HG02943 (cell line): ENCODE measurements at regions not wholly inside any gene's neighbourhood (a gene's known extent, or its start where the extent isn't known, plus 50 kb on each side); places are given as distances from the start of the nearest gene placed in this dataset.

ENCODE experiments used
- ATAC-seq: cut with Tn5 transposase; IDR thresholded peaks from one replicate; pipeline ENCODE4 v1.9.1; 2021; ENCODE audit warnings: mild to moderate bottlenecking, low read depth, moderate library complexity; ENCODE audit not compliant: unreplicated experiment

DNA sequence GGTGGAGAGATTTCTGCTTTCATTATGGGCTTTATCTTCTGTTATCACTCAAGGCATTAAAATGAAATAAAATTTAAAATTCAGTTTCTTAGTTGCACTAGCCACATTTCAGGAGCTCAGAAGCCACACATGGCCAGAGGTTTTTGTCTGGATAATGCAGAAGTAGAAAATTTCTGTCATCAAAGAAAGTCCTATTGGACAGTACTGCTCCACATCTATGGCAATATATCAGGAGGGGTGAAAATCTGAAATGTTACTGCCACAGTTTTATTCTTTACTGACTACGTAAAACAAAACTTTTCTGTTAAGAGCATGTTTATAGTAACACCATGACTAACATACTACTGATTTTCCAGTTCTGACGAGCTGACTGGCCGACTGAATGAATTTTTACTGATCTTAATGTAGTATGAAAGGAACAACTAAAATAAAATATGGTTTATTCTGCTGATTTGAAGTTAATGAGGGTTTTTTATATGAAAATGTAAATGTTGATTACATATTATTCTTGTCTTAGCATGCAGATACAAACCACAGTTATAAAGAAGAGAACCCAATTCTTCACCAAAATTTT is 264.0 kb upstream of the HAND2 start:
- no peak for ATAC-seq

DNA sequence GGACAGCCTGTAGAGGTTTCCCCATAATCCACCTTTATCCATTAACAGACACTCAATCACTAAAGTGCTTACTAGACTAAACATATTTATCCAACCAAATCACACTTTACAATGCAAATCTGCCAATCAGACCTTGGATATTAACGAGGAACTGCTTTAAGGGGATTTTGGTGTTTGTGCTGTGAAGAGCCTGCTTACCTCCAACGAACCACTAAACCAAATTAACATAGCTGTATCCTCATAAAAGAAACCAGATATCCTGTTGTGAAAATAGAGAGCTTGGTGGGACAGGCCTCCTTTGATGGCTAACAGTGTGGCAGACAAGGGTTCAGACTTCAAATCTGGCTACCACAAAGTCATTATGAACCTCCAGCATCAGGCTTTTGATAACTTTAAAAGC is 252.6 kb upstream of the HAND2 start:
- no peak for ATAC-seq

DNA sequence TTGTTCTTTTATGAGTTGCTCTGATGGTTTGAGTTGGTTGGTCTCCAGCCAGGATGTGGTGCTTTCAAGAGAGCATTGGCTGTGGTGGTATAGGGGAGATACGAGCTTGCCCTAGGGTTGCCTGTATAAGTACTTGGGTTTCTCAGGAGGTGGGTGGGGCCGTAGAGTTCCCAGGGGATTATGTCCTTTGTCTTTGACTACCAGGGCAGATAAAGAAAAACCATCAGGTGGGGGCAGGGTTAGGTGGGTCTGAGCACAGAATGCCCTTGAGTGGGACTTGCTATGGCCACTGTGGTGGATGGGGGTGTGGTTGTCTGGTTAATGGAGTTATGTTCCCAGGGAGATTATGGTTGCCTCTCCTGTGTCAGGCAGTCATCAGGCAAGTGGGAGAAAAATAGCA is 247.9 kb upstream of the HAND2 start:
- no peak for ATAC-seq

DNA sequence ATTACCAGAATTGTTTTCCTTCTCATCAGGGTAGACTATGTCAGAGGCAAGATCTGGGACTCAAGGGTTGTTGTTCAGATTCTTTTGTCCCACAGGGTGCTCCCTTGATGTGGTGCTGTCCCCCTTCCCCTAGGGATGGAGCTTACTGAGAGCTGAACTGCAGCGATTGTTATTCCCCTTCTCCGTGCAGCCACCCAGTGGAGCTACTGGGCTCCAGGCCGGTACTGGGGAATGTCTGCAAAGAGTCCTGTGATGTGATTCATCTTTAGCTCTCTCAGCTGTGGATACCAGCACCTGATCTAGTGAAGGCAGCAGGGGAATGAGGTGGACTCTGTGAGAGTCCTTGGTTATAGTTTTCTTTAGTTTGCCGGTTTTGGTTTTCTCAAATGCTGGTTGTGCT is 247.4 kb upstream of the HAND2 start:
- ATAC-seq: no peak

DNA sequence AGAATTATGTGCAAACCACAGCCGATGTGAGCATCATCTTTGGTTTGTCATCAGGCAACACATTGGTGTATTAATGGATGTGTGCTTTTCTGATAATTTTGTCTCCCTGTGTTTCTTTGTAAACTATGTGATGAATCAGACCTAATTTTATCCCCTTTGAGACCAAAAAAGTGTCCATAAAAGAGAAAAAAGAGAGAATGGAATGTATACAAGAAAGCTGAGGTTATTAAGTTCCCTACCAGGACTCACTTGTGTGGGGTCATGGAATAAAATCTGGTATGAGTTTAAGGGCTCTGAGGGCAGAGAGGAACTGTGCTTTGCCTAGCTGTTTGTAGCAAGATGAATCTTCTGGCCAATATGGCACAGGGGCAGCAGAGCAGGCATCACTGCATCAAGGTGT is 239.5 kb upstream of the HAND2 start:
- no peak for ATAC-seq

DNA sequence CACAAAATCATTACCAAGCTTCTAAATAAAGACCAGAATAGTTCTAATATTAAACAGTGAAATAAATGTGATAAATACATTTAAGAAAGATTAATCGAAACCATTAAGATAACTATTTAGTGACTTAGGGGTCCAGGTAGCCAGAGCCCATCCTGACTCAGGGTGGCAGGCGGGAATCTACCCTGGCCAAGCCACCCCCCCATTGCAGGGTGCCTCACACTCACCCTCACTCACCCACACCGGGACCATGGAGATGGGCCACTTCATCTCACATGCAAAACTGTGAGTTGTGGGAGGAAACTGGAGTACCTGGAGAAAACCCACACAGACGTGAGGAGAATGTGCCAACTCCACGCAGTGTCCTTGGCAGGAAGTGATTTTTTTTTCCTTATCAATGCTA is 237.6 kb upstream of the HAND2 start:
- ATAC-seq: no peak

DNA sequence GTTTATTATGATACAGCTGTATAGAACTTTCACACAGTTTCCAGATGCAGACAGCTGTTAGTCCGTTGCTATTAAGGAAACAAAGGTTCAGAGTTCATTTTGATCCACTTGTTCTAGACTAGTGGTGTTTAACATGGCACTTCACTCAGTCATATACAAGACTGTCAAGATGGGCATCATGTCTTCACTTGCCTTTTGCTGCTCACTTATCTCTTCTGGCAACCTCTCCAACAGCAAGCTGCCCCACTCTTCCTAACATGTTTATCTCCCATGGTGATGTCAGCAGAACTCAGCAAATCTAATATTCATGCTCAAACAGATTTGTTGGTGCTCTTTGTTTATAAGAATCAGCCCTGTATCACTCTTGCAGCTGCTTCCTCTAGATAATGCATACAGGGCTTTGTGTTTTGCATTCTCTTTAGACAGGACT is 236.2 kb upstream of the HAND2 start:
- ATAC-seq: no peak

DNA sequence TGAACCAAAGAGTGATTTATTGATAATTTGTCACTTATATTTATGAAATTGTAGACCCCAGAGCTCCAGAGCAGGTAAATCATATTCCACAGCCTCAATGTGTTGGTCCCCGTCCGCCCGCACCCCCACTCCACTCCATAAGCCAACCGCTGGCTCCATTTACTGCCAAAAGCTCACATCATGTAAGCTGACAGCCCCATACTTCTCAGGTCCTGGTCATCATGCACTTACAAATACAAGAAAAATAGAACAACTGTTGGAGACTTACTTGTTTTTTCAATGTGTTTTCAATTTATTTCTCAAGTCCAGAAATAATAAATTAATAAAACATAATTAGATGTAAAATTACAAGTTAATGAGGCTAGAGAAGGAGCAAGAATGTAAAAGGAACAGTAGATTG is 235.7 kb upstream of the HAND2 start:
- ATAC-seq: no peak

DNA sequence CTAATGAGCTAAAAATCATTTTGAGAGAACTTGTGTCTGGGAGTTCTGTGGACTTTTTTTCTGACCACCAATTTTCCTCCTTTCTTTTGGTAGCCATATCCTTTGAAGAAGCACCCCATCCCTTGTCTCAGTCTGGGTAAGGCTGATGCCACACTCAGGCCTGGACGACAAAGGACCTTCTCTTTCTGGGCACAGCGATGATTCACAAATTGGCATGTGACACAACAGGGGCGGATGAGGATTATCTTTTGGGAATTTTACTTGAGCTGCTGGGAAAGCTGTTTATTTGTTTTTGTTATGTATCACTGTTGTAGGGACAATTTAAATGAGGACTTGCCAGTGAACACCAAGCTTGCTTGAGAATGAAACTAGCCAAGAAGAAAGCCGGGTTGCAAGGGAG is 233.4 kb upstream of the HAND2 start:
- no peak for ATAC-seq

DNA sequence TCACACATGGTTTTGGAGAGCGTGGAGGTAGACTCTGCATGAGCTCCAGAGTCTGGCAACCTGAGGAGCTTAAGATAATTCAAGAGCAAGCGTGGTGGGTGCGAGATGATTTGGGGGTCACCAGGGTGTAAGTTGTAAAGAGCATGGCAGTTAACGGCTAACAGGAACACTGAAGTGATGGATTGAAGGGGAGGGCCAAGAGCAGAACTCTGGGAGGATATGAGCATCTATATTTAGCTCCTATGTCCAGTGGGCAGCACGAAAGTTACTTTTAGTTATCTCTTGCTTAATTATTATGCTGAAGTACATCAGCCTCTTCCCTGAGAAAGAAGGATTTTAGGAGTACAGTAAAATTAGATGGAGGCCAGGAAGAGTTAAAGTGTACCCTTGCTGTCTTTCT is 231.9 kb upstream of the HAND2 start:
- ATAC-seq: no peak

DNA sequence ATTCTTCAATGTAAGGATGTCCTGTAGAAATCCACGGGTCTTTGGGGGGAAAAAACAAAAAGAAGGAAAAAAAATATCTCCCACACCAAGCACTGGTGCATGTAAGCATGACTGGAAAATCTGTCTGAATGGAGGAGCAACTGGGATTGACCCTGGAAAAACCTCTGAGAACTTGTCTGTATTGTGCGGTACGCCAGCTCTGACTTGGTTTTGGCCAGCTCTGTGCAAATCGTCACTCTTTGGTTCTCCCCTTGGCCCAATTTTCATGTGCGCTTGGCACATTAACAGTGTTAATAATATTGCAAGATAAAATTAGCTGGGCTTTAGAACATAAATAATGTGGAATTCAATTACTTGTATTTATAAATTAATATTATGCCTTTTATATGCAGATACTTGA is 231.2 kb upstream of the HAND2 start:
- no peak for ATAC-seq

DNA sequence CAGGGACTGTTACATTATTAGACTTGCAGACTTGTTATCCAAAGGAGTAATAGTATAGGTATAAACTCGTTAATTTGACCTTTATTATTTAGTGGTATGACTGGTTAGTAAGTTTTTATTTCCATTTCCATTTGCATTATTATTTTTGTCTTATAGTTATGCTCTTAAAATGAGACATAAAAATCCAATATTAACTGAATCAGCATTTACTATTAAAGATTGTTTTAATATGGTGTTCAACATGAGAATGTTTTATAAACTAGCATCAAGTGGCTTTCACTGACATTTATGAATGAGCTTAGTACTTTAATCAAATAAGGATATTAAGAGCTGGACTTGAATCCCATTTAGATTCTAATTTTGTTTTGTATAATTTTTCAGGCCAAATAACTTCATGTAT is 228.1 kb upstream of the HAND2 start:
- no peak for ATAC-seq

DNA sequence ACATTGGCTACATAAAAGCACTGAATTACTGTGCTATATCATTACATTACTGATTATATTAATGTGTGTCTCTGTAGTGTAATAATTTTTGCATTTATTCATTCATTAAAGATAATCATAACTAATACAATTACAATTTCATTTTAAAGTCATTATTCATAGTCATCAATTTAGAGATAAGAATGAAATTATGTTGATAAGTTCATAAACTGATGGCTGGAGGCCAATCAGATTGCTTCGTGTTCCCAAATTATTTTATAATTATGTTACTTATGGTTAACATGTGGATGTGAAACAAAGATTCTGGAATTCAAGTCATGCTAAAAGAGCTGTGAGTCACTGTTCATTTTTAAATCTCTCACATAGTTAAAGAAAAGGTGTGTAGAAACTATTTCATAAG is 223.4 kb upstream of the HAND2 start:
- no peak for ATAC-seq

DNA sequence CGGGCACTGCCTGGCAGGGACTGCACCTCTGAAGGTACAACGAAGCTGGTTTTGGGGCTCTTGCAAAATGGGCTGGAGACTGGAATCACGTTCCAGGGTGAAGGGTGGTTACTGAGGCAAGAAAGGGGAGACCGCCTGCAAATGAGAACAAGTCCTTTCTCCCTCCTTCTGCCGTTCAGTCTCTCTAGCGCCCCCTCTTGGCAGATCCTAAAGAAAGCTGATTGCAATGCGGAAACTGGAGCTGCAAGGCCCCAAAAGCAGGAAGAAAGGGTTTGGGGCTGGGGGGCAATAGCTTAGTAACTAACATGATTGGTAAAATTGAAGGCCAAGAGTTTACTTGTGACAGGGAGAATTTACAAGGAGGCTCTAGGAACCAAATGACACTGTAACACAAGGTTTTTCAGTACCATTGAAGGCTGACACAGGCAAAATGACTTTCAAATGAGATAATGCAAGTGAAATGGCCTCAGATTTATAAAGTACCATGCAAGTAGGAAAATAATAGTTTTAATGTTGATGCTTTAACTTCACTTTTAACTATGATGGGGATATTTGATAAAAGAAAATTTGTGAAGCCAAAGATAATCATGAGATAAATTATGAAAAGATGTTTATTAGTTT is 222.7 kb upstream of the HAND2 start:
- no peak for ATAC-seq

DNA sequence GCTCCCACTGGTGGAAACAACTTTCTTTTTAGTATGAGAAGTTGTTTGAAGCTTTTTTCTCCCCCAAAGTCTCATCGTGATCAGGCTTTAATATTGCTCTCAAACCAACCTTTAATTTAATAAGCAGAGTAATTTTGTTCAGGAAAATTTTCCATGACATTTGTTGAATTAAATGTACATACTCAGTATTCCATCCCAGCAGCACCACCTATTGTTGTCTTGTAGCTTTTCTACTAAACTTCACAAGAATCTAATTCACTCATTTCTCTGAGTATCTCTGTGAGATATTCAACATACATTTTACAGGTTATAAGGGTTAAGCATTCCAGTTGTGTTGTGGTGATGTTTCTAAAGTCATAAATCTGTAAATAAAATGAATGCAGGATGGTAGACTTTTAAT is 218.3 kb upstream of the HAND2 start:
- no peak for ATAC-seq

DNA sequence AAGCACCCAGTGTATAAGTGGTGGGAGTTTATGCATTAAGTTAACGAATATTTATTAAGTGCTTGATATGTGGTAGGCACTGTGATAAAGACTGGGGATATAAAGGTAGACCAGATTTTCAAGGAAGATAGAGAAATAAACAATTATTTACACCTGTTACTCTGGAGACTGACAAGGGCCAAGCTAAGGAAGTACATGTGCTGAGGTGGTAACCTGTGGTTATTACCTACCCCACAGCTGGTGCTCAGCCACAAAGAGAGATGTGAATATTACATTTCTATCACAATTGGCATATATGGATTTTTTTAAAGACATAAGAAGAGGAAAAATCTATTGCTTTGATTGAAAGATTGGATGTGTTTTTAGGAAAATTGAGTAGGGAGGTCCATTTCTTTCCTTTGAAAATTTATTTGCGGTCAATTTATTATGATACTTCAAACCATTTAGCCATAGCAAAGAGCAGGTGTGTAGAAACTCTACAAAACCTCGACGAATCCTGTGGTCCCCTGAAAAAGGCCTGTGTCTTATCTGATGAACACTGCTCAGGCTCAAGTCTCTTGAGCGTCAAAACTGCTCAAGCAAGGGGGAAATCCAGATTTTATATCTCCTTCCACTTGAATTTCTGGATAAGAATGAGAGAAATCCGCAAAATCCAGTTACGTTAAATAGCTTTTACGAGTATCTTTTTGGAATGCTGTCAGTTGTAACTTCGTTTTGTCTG is 217.7 kb upstream of the HAND2 start:
- no peak for ATAC-seq

DNA sequence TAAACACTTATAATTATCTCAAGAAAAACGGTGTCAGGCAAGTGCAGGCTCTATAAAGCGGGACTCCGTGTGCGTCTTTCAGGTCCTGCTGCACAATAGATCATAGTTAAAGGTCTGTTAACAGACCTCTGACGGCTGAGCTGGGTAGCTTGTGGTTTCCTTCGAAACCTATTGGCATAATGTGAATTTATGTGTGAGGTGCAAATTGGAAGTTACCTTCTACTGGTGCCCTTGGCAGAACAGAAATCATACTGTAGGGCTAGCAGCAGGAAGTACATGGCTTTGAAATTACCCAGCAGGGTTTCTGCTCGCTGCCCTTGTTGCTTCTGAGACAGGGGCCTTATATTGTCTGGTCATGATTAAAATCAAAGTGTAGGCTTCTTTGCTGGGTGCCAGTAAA is 216.4 kb upstream of the HAND2 start:
- ATAC-seq: no peak

DNA sequence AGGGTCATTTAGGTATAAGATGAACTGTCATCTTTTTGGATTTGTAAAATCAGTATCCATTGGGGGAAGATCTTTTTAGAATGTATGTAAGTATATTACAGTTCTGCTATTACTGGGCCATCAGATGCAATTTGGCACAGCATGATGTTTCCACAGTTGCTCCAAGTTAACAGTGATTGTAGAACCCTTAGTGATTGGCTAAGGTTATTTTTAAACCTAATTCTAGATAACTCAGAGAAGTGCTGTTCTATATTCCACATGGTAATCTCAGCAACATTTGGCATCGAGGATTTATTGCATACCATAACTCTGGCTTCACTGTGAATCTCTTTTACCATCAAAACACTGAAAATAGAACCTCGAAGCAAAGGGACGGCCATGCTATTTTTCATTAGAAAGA is 215.7 kb upstream of the HAND2 start:
- ATAC-seq: no peak

DNA sequence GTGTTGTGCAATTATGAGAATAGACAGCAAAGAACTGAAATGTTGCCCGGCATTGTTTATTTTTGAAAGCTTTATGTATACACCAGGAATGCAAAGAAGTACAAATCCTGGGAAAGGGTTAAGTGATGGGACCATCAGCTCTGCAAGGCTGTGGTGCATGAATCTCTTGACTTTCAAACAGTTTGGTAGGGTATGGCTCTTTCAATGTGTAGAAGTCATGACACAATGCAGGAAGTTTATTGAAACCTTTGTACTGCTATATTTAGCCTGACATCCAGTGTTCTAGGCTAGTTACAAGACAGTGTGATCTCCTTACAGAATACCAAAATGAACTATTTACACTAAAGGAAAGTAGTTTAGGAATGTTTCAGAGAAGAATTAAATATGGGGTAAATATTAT is 206.8 kb upstream of the HAND2 start:
- ATAC-seq: no peak

DNA sequence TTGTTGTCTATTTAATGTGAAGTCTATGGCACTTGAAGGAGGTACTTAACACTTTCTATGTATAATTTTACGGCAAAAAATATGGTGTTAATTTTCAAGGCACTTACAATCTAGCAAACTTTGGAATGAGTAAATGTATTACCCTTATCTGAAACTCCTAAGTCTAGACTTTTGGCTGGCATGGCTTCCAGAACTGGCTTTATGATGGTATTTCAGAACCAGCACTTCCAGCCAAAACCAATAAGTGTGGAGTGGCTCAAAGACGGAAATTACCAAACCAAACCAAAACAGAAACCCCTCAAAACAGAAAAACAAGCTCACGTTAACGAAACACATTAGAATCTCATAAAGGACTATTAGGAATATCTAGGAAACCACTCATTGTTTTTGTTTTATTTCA is 205.6 kb upstream of the HAND2 start:
- ATAC-seq: no peak

DNA sequence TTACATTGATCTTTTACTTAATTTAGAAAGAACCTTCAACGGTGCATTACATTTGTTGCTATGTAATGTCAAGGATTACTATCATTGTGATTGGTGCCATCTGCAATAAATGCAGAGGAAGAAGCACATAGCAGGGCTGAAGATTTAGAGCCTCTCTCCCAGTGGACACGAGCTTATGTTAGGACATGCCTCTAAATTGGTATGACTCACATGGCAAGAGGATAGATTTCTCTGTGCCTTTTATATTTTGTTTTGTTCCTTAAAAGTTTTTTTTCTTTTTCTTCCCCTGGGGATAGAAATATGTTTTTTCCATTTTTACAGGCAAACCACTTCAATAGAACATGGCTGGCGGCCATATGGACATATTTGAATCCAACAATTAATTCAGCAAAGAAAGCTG is 205.0 kb upstream of the HAND2 start:
- no peak for ATAC-seq

DNA sequence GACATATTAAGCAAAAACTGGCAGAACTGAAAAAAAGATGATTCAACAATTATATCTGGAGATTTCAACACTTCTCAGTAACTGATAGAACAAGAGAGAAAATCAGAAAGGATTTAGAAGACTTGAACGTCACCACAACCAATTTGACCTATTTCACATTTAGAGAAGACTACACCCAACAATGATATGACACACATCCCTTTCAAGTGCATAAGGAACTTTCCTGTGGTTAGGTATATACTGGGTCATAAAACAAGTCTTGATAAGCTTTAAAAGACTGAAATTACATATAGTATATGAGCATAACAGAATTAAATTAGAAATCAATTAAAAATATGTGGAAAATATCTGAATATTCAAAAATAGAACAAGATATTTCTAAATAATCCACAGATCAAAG is 201.2 kb upstream of the HAND2 start:
- no peak for ATAC-seq
